GM18870 (cell line): ENCODE measurements at regions not wholly inside any gene's neighbourhood (a gene's known extent, or its start where the extent isn't known, plus 50 kb on each side); places are given as distances from the start of the nearest gene placed in this dataset.
"Not testable (repeated sequence)": the region's sequence is repeated elsewhere in the genome, so short reads cannot be mapped to it uniquely, and the experiment has no call there.

Experiments
- ATAC-seq: cut with Tn5 transposase; IDR thresholded peaks from one replicate; pipeline ENCODE4 v1.9.1; 2021; ENCODE audit warnings: moderate library complexity; ENCODE audit not compliant: unreplicated experiment

- ATAC-seq: not testable (repeated sequence)
Measured at GRCh38 chrX:1105031-1105430, 107.4 kb downstream of the CRLF2 start.

- ATAC-seq: no peak
Measured at GRCh38 chrX:1103360-1103759, 109.1 kb downstream of the CRLF2 start.

- ATAC-seq: no peak
Measured at GRCh38 chrX:1102786-1103185, 109.7 kb downstream of the CRLF2 start.

- ATAC-seq: not testable (repeated sequence)
Measured at GRCh38 chrX:1102221-1102620, 110.2 kb downstream of the CRLF2 start.

- ATAC-seq: no peak
Measured at GRCh38 chrX:1099146-1099770, 113.2 kb downstream of the CRLF2 start.

- ATAC-seq: no peak
Measured at GRCh38 chrX:1097328-1097727, 115.1 kb downstream of the CRLF2 start.

- no peak for ATAC-seq
Measured at GRCh38 chrX:1094566-1095333, 117.7 kb downstream of the CRLF2 start.

- ATAC-seq: no peak
Measured at GRCh38 chrX:1093586-1094421, 118.6 kb downstream of the CRLF2 start.

- no peak for ATAC-seq
Measured at GRCh38 chrX:1093121-1093520, 119.3 kb downstream of the CRLF2 start.

- no peak for ATAC-seq
Measured at GRCh38 chrX:1086444-1087409, 125.7 kb downstream of the CRLF2 start.

- not testable (repeated sequence) for ATAC-seq
Measured at GRCh38 chrX:1085871-1086270, 126.6 kb downstream of the CRLF2 start.

GRCh38 chrX:1084689-1085088, 127.8 kb downstream of the CRLF2 start:
- no peak for ATAC-seq

- ATAC-seq: no peak
Measured at GRCh38 chrX:1076871-1077651, 135.4 kb downstream of the CRLF2 start.

- ATAC-seq: no peak
Measured at GRCh38 chrX:1075741-1076140, 136.7 kb downstream of the CRLF2 start.

- no peak for ATAC-seq
Measured at GRCh38 chrX:1075156-1075555, 137.3 kb downstream of the CRLF2 start.

- no peak for ATAC-seq
Measured at GRCh38 chrX:1074755-1075154, 137.7 kb downstream of the CRLF2 start.

GRCh38 chrX:1074172-1074571, 138.3 kb downstream of the CRLF2 start:
- no peak for ATAC-seq

GRCh38 chrX:1072637-1073377, 139.6 kb downstream of the CRLF2 start:
- ATAC-seq: no peak

GRCh38 chrX:1071351-1071750, 141.1 kb downstream of the CRLF2 start:
- ATAC-seq: no peak
